SJSA1 (cell line): ENCODE measurements at regions not wholly inside any gene's neighbourhood (a gene's known extent, or its start where the extent isn't known, plus 50 kb on each side); places are given as distances from the start of the nearest gene placed in this dataset.
A peak's percentile ranks its signal among the peaks of the same experiment; 100 is the strongest.

Experiments used
- DNase-seq, 2 experiments: peaks; one replicate each; pipeline ENCODE4 v3.0.0-alpha.2; 2015 to 2020; ENCODE audit warnings: low spot score in 2 of 2, low read depth in 1 of 2
- H3K27ac ChIP-seq: fragments of 250-450 bp; sonication (Bioruptor Pico); 2 replicates; pipeline ENCODE4 v1.5.1; 2020; ENCODE audit warnings: mild to moderate bottlenecking, moderate library complexity
- H3K27me3 ChIP-seq: fragments of 250-450 bp; sonication (Bioruptor Pico); replicated peaks from 2 replicates; pipeline ENCODE4 v1.5.1; 2020; ENCODE audit warnings: mild to moderate bottlenecking, moderate library complexity
- H3K36me3 ChIP-seq: fragments of 250-450 bp; sonication (Bioruptor Pico); 2 replicates; pipeline ENCODE4 v1.5.1; 2020; ENCODE audit warnings: mild to moderate bottlenecking
- H3K4me1 ChIP-seq: fragments of 250-450 bp; sonication (Bioruptor Pico); replicated peaks from 2 replicates; pipeline ENCODE4 v1.6.1; 2021; ENCODE audit warnings: mild to moderate bottlenecking
- H3K4me3 ChIP-seq: fragments of 250-450 bp; sonication (Bioruptor Pico); 2 replicates; pipeline ENCODE4 v1.5.1; 2020; ENCODE audit warnings: mild to moderate bottlenecking
- H3K9me3 ChIP-seq: fragments of 250-450 bp; sonication (Bioruptor Pico); replicated peaks from 2 replicates; pipeline ENCODE4 v1.5.1; 2020; ENCODE audit warnings: mild to moderate bottlenecking

DNA sequence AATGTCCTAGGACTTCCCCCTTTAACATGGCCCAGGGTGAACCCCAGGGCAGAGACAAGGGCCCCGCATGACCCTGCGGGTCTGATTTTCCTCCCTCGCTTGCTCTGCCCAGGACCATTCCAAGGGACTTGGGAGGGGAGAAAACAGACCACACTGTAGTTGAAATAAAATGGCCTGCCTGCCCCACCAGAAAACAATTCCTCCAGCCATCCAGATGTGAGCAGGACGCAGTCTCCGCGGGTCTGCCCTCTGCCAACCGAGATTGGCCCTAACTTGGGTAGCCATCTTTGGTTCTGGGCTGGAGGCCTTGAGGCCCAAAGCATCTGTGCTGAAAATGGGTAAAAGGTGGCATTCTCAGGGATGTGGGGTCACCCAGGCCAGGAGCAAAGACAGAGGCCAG is 75.5 kb downstream of the RFLNA start:
- no peaks in the 10 kb centered on the region for H3K9me3 ChIP-seq
- H3K4me3 ChIP-seq: no peak overlapping the region
- no peak for DNase-seq
- no peaks in the 10 kb centered on the region for H3K27me3 ChIP-seq
- peak overlapping the region; percentile 16; the same call in 1 of the 2 replicates for H3K27ac ChIP-seq
- H3K36me3 ChIP-seq: peaks cover 88% of the 10 kb centered on the region
- peaks cover 42% of the 10 kb centered on the region for H3K4me1 ChIP-seq

DNA sequence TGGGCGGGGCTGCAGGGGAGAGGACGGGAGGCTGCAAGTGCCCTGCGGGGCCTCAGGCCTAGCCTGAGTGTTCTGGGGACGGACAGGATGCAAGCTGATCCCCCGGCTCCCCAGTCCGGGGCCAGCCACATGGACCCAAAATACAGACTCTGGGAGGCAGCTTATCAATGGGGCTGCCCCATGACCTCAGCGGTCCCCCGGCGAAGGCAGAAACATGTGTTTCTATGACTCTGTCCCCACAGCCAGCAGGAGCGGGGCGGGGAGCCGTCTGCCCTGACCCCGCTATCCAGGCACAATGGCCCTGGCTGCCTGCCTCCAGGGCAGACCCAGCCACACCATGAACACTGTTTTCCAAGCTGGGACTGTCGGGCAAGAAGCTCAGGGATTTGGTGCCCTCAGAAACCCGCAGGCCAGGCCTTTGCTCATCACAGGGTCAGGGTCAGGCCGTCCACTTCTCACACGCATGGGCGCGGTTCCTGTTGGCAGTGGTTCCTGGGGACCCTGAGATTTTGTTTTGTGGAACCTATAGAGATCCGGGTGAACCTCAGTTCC is 75.0 kb downstream of the RFLNA start:
- peaks cover 42% of the 10 kb centered on the region for H3K4me1 ChIP-seq

DNA sequence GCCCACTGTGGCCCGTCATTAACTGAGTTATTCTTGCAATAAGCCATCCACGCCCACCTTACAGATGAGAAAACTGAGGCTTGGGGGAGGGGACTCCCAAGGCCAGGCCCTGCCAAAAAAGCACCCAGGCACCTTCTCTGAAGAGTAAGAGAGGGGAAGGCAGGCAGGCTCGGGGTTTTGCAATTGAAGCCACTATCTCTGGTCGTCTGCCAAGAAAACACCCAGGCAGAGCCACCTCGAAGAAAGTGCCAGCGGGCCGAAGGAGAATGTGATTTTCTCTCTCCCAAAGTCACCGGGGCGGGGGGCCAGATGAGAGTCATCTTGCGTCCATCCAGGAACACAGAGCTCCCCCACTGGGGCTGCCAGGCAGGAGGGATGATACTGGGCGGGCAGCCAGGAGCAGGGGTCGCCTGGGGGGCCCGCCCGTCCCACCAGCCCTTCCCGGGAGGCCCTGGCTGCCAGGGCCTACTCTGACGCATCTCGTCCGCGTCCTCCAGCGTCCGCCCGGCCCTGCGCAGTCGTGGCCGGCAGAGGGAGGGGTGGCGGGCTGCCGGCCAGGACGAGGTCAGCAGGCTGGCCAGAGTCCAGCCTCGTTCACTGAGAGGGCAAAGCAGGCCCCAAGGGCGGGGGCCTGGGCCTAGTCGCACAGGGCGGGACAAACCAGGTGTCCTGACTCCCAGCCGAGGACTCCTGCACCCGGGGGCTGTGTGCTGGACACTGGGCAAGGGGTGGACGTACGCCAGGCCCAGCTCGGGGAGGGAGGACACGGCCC is 74.3 kb downstream of the RFLNA start:
- no peak overlapping the region for H3K4me3 ChIP-seq
- peaks cover 88% of the 10 kb centered on the region for H3K36me3 ChIP-seq
- no peaks in the 10 kb centered on the region for H3K27me3 ChIP-seq
- no peaks in the 10 kb centered on the region for H3K9me3 ChIP-seq
- peaks cover 42% of the 10 kb centered on the region for H3K4me1 ChIP-seq
- H3K27ac ChIP-seq: peak overlapping the region; percentile 24
- DNase-seq: peak; percentile 84 to 93

More for the DNA sequence above, 75.0 kb downstream of the RFLNA start:
- Histone ChIP-seq H3K27me3 (no peaks in the 10 kb centered on the region), H3K36me3 (peaks cover 88% of the 10 kb centered on the region), H3K27ac (peak overlapping the region; percentile 16; the same call in 1 of the 2 replicates), H3K9me3 (no peaks in the 10 kb centered on the region), H3K4me3 (no peak overlapping the region)
- DNase-seq: no peak

DNA sequence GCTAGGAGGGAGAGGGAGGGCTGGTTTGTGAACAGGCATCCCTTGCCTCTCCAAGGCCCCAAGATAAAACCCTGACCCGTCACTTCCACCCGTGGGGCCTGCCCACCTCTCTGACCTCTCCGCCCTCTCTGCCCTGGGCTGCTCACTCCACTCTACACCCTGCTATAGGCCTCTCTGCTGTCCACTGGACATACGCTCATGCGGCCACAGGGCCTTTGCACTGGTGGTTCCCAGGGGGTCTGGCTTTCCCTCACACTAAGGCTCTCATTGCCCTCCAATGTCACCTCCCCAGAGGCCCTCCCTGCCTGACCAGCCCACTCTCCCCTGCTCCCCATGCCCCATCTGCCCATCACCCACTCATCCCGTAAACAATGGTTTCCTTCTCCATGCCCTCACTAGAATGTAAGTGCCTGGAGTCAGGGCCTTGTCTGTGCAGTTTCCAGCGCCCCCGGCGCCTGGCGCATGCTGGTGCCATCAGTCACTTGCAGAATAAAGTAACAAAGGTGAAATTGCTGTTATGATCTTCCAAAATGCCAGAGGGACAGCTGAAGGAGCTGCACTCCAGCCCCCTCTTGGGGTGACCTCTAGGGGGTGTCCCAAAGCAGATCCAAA is 73.6 kb downstream of the RFLNA start:
- Histone ChIP-seq H3K4me3 (no peak overlapping the region), H3K9me3 (no peaks in the 10 kb centered on the region), H3K4me1 (peaks cover 42% of the 10 kb centered on the region), H3K36me3 (peaks cover 89% of the 10 kb centered on the region), H3K27me3 (no peaks in the 10 kb centered on the region), H3K27ac (no peak overlapping the region)
- DNase-seq: no peak

DNA sequence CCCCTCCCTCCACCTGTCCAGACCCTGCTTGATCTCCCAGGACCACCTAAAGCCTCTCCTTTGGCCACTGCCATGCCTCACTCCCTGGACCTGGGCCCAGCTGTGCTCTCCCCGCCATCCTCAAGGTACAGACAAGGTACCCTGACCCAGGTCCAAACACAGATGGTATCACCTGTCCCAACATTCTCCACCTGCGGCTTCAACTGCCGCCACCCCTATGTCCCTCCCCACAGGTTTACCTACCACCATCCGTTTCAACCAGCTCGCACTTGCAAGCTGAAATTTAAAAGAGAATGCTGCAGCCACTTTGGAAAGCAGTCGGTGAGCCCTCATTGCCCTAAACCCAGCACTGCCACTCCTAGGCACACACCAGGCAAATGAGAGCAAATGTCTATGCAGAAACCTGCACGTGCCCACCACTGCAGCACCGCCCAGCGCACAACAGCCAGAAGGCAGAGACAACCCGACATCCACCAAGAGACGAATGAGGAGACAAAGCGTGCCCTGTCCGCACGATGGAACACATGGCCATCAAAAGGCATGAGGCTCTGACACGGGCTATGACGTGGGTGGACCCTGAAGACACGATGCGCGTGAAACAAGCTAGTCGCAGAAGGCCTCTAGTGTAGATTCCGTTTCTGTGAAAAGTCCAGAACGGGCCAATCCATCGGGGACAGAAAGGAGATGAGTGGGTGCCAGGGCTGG is 71.0 kb downstream of the RFLNA start:
- Histone ChIP-seq H3K27ac (no peak overlapping the region), H3K4me1 (peaks cover 37% of the 10 kb centered on the region), H3K9me3 (no peaks in the 10 kb centered on the region), H3K4me3 (no peak overlapping the region), H3K36me3 (peaks cover 91% of the 10 kb centered on the region), H3K27me3 (no peaks in the 10 kb centered on the region)
- no peak for DNase-seq
